ENCODE measurements at regions not wholly inside any gene's neighbourhood (a gene's known extent, or its start where the extent isn't known, plus 50 kb on each side); places are given as distances from the start of the nearest gene placed in this dataset.
"Not testable (repeated sequence)": the region's sequence is repeated elsewhere in the genome, so short reads cannot be mapped to it uniquely, and the experiment has no call there.

DNA sequence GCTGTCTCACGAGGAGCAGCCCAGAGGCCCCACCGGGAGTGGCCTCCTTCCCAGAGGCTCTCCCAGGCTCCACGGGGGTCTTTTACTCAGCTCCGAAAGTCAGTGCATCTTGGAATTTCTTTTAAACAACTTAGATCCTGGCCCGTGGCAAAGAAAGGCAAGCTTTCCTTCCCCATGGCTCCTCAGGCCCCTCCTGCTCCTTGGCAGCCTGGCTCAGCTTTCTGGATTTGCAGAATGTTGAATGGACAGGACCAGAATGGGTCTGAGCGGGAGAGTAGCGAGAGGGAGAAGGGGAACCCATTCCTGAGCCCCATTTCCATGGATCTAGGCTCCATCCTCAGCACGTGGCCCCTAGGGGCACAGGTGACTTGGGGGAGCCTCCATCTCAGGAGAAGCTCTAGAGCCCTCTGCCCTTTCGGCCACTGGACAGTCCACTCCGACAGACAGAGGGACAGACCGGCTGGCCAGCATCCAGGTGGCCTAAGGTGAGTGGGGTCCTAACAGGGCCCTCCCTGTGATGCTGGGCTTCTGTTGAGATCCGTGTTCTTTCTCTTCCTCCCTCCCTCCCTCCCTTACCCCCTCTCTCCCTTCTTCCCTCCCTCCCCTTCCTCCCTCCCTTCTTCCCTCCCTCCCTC, 173.9 kb upstream of the PPP1R26 start:
- H3K4me1 ChIP-seq (ENCODE audit: control insufficient read depth in 2 of 2, insufficient read depth in 2 of 2, low read length in 2 of 2), result no peaks in the 10 kb centered on the region
- DNase-seq (ENCODE audit: low read depth in 6 of 9, low spot score in 9 of 9), result no peak
- no peaks in the 10 kb centered on the region for H3K9me3 ChIP-seq (ENCODE audit: control insufficient read depth in 2 of 2, insufficient read depth in 1 of 2, low read length in 1 of 2)
- H3K27me3 ChIP-seq (ENCODE audit: control insufficient read depth in 2 of 2, insufficient read depth in 1 of 2, low read length in 1 of 2), result no peaks in the 10 kb centered on the region
- no peaks in the 10 kb centered on the region for H3K36me3 ChIP-seq (ENCODE audit: control insufficient read depth in 2 of 2, insufficient read depth in 2 of 2, low read length in 1 of 2)
- no peak overlapping the region for H3K4me3 ChIP-seq (ENCODE audit: low read length in 2 of 2)
- 80% methylated on average over 12 of the region's 12 CpGs for WGBS
- no peak overlapping the region for H3K27ac ChIP-seq (ENCODE audit: low read depth in 1 of 2, low read length in 1 of 2)

DNA sequence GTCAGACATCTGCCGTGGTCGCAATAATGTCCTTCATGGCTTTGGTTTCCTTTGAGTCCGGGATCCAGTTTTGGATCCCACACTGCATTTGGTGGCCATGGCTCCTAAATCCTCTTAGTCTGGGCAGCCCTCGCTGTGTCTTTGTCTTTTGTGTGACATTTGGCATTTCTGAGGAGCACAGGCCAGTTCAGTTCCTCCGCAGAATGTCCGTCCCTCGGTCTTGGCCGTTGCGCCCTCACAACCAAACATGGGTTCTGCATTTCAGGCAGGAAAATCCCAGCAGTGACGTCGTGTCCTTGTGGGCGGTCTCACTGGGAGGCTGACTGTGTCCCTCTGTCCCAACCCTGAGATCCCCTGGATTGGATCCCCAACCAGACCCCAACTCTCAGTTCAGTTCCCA, 172.9 kb upstream of the PPP1R26 start:
- H3K36me3 ChIP-seq (ENCODE audit: control insufficient read depth in 2 of 2, insufficient read depth in 2 of 2, low read length in 1 of 2), result no peaks in the 10 kb centered on the region
- H3K27ac ChIP-seq (ENCODE audit: low read depth in 1 of 2, low read length in 1 of 2), result no peak overlapping the region
- H3K4me3 ChIP-seq (ENCODE audit: low read length in 2 of 2), result no peak overlapping the region
- 85% methylated on average over 12 of the region's 12 CpGs for WGBS
- DNase-seq (ENCODE audit: low read depth in 6 of 9, low spot score in 9 of 9), result no peak
- no peaks in the 10 kb centered on the region for H3K27me3 ChIP-seq (ENCODE audit: control insufficient read depth in 2 of 2, insufficient read depth in 1 of 2, low read length in 1 of 2)
- H3K9me3 ChIP-seq (ENCODE audit: control insufficient read depth in 2 of 2, insufficient read depth in 1 of 2, low read length in 1 of 2), result no peaks in the 10 kb centered on the region
- H3K4me1 ChIP-seq (ENCODE audit: control insufficient read depth in 2 of 2, insufficient read depth in 2 of 2, low read length in 2 of 2), result no peaks in the 10 kb centered on the region

DNA sequence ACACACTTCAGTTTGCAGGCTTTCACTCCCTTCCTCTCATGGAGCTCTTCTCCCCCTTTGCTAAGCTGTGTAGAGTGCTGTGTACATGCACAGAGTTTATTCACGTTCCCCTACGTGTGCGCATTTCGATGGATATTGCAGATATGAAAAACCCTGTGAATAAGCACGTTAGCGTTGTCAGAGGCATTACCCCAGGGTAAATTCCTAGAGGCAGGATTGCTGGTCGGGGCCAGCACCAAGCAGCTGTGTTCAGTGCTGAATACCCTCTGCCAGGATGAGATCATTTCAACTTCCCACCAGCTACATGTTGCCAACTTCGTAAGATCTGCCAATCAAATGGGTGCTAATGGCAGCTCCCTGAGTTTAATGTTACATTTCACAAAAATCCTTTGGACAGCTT, 172.3 kb upstream of the PPP1R26 start:
- no peaks in the 10 kb centered on the region for H3K36me3 ChIP-seq (ENCODE audit: control insufficient read depth in 2 of 2, insufficient read depth in 2 of 2, low read length in 1 of 2)
- no peak overlapping the region for H3K27ac ChIP-seq (ENCODE audit: low read depth in 1 of 2, low read length in 1 of 2)
- 88% methylated on average over 8 of the region's 8 CpGs for whole genome bisulfite sequencing
- H3K4me1 ChIP-seq (ENCODE audit: control insufficient read depth in 2 of 2, insufficient read depth in 2 of 2, low read length in 2 of 2), result no peaks in the 10 kb centered on the region
- H3K9me3 ChIP-seq (ENCODE audit: control insufficient read depth in 2 of 2, insufficient read depth in 1 of 2, low read length in 1 of 2), result no peaks in the 10 kb centered on the region
- H3K27me3 ChIP-seq (ENCODE audit: control insufficient read depth in 2 of 2, insufficient read depth in 1 of 2, low read length in 1 of 2), result no peaks in the 10 kb centered on the region
- DNase-seq (ENCODE audit: low read depth in 6 of 9, low spot score in 9 of 9), result no peak
- no peak overlapping the region for H3K4me3 ChIP-seq (ENCODE audit: low read length in 2 of 2)

DNA sequence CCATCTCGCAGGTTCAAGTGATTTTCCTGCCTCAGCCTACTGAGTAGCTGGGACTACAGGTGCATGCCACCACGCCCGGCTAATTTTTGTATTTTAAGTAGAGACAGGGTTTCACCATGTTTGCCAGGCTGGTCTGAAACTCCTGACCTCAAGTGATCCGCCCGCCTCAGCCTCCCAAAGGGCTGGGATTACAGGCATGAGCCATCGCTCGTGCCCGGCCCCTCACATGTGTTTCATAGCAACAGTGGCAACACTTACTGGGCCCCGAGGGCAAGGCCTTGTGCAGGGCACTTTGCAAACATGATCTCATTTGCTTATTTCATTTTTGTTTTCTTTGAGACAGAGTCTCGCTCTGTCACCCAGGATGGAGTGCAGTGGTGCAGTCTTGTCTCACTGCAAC, 171.7 kb upstream of the PPP1R26 start:
- DNase-seq (ENCODE audit: low read depth in 6 of 9, low spot score in 9 of 9); H3K27ac ChIP-seq (ENCODE audit: low read depth in 1 of 2, low read length in 1 of 2); H3K9me3 ChIP-seq (ENCODE audit: control insufficient read depth in 2 of 2, insufficient read depth in 1 of 2, low read length in 1 of 2); H3K36me3 ChIP-seq (ENCODE audit: control insufficient read depth in 2 of 2, insufficient read depth in 2 of 2, low read length in 1 of 2); H3K4me1 ChIP-seq (ENCODE audit: control insufficient read depth in 2 of 2, insufficient read depth in 2 of 2, low read length in 2 of 2); H3K27me3 ChIP-seq (ENCODE audit: control insufficient read depth in 2 of 2, insufficient read depth in 1 of 2, low read length in 1 of 2); H3K4me3 ChIP-seq (ENCODE audit: low read length in 2 of 2): not testable (repeated sequence)
- WGBS, result 94% methylated on average over 10 of the region's 10 CpGs

DNA sequence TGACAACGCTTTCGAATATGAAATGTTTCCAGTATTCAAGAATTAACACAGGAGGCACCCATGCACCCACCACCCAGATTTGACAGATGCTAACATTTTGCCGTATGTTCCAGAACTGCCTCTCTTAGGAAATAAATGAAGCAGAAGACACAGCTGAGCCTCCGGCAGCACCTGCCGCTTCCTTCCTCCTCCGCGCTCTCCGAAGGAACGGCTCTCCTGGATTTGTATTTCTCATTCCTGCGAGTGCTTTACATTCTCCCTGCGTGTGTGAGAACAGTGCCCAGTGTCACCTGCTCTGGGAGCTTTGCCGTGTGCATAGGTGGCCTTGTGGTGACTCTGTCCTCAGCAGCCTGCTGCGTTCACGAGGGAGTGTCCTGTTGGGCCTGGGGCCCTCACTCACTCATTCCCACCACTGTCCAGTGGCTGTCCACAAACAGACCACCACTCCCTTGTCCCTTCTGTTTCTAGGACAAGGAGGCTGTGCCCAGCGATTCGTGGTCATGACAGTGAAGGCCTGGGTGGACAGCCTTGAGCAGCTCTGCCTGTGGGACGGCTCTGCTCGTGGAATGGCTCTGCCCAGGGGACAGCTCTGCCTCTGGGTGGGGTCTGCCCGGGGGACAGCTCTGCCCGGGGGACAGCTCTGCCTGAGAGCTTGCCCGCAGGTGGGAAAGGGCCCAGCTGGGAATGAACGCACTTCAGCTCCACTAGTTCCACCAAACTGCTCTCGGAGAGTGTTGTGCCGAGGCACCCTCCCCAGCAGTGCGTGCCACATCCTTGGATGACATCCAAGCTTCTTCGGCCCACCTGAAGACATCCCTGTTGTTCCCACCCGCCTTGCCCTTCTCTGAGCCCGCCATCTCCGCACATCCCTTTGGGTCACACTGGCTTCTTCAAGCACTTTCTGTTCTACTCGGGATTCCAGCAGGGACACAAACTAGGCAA, 170.5 kb upstream of the PPP1R26 start:
- H3K36me3 ChIP-seq (ENCODE audit: control insufficient read depth in 2 of 2, insufficient read depth in 2 of 2, low read length in 1 of 2), result no peaks in the 10 kb centered on the region
- no peaks in the 10 kb centered on the region for H3K27me3 ChIP-seq (ENCODE audit: control insufficient read depth in 2 of 2, insufficient read depth in 1 of 2, low read length in 1 of 2)
- no peak for DNase-seq (ENCODE audit: low read depth in 6 of 9, low spot score in 9 of 9)
- H3K27ac ChIP-seq (ENCODE audit: low read depth in 1 of 2, low read length in 1 of 2), result no peak overlapping the region
- no peaks in the 10 kb centered on the region for H3K4me1 ChIP-seq (ENCODE audit: control insufficient read depth in 2 of 2, insufficient read depth in 2 of 2, low read length in 2 of 2)
- no peaks in the 10 kb centered on the region for H3K9me3 ChIP-seq (ENCODE audit: control insufficient read depth in 2 of 2, insufficient read depth in 1 of 2, low read length in 1 of 2)
- WGBS, result 93% methylated on average over 30 of the region's 30 CpGs
- no peak overlapping the region for H3K4me3 ChIP-seq (ENCODE audit: low read length in 2 of 2)

DNA sequence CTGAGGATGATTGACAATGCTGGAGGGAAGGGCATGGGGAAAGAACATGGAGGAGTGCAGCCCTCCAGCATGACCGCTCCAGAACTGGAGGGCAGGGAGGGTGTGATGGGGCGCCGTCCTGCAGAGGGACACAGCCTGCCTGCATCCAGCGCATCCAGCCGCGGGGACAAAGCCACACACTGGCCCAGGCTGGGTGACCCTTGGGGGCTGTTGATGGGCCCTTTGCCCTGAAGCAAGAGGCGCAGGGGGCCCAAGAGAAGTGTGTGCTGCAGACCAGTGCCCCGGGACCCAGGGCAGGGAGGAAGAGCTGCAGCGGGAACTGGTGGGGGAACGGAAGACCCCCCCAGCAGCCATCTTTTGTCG, 169.8 kb upstream of the PPP1R26 start:
- no peaks in the 10 kb centered on the region for H3K9me3 ChIP-seq (ENCODE audit: control insufficient read depth in 2 of 2, insufficient read depth in 1 of 2, low read length in 1 of 2)
- no peaks in the 10 kb centered on the region for H3K27me3 ChIP-seq (ENCODE audit: control insufficient read depth in 2 of 2, insufficient read depth in 1 of 2, low read length in 1 of 2)
- no peak for DNase-seq (ENCODE audit: low read depth in 6 of 9, low spot score in 9 of 9)
- no peak overlapping the region for H3K27ac ChIP-seq (ENCODE audit: low read depth in 1 of 2, low read length in 1 of 2)
- WGBS, result 95% methylated on average over 11 of the region's 11 CpGs
- no peaks in the 10 kb centered on the region for H3K36me3 ChIP-seq (ENCODE audit: control insufficient read depth in 2 of 2, insufficient read depth in 2 of 2, low read length in 1 of 2)
- no peaks in the 10 kb centered on the region for H3K4me1 ChIP-seq (ENCODE audit: control insufficient read depth in 2 of 2, insufficient read depth in 2 of 2, low read length in 2 of 2)
- no peak overlapping the region for H3K4me3 ChIP-seq (ENCODE audit: low read length in 2 of 2)

DNA sequence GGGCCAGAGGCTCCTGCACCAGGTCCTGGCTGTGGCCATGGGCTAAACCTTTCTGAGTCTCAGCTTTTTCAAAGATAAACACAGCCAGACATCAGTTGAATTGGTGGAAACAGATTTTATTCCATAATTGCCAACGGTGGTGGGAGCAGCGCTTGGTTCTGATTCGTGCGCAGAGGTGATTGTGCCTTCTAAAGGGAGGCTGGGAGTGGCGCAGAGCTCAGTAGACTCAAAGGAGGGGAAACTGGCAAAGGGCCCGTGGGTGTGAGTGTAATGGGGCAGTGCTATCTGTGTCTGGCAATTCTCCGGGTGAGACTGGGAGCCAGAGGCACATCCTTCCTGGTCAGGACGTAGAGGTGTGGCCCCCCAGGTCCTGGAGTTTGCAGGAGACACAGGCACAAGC, 169.4 kb upstream of the PPP1R26 start:
- Histone ChIP-seq H3K4me1 (ENCODE audit: control insufficient read depth in 2 of 2, insufficient read depth in 2 of 2, low read length in 2 of 2) (no peaks in the 10 kb centered on the region), H3K27ac (ENCODE audit: low read depth in 1 of 2, low read length in 1 of 2) (no peak overlapping the region), H3K27me3 (ENCODE audit: control insufficient read depth in 2 of 2, insufficient read depth in 1 of 2, low read length in 1 of 2) (no peaks in the 10 kb centered on the region), H3K9me3 (ENCODE audit: control insufficient read depth in 2 of 2, insufficient read depth in 1 of 2, low read length in 1 of 2) (peaks cover 0 to 2% of the 10 kb centered on the region in 2 donors), H3K36me3 (ENCODE audit: control insufficient read depth in 2 of 2, insufficient read depth in 2 of 2, low read length in 1 of 2) (no peaks in the 10 kb centered on the region), H3K4me3 (ENCODE audit: low read length in 2 of 2) (no peak overlapping the region)
- DNase-seq (ENCODE audit: low read depth in 6 of 9, low spot score in 9 of 9), result no peak
- 81% methylated on average over 8 of the region's 8 CpGs for WGBS

DNA sequence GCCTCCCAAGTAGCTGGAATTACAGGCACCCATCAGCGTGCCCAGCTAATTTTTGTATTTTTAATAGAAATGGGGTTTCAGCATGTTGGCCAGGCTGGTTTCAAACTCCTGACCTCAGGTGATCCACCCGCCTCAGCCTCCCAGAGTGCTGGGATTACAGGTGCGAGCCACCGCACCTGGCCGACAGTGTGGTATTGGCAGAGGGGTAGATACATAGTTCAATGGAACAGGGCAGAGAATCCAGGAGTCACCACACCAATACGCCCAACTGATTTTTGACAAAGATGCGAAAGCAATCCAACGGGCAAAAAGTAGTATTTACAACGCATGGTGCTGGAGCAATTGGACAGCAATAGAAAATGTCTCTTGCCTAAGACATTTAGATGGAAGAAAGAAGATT, 164.0 kb upstream of the PPP1R26 start:
- H3K4me3 ChIP-seq (ENCODE audit: low read length in 2 of 2), result no peak overlapping the region
- no peak overlapping the region for H3K27ac ChIP-seq (ENCODE audit: low read depth in 1 of 2, low read length in 1 of 2)
- H3K27me3 ChIP-seq (ENCODE audit: control insufficient read depth in 2 of 2, insufficient read depth in 1 of 2, low read length in 1 of 2), result no peaks in the 10 kb centered on the region
- H3K4me1 ChIP-seq (ENCODE audit: control insufficient read depth in 2 of 2, insufficient read depth in 2 of 2, low read length in 2 of 2), result no peaks in the 10 kb centered on the region
- 96% methylated on average over 9 of the region's 9 CpGs for WGBS
- no peaks in the 10 kb centered on the region for H3K36me3 ChIP-seq (ENCODE audit: control insufficient read depth in 2 of 2, insufficient read depth in 2 of 2, low read length in 1 of 2)
- H3K9me3 ChIP-seq (ENCODE audit: control insufficient read depth in 2 of 2, insufficient read depth in 1 of 2, low read length in 1 of 2), result peaks cover 0 to 2% of the 10 kb centered on the region in 2 donors
- DNase-seq (ENCODE audit: low read depth in 6 of 9, low spot score in 9 of 9), result no peak

DNA sequence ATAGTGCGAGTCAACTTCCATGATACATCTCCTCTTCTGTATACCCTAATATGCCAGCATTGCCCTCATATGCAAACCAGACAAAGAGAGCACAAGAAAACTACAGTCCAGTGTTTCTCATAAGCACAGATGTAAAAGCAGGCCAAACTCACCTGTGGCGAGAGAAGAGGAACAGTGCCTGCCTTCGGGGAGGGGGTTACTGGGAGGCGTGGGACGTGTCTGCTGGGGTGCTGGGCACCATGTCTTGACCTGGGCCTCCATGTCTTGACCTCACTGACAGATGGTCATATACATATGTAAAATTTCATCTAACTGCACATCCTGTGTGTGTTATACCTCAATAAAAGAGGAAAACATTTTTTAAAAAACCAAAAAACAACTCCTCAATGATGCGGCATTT, 159.3 kb upstream of the PPP1R26 start:
- Histone ChIP-seq H3K4me1 (ENCODE audit: control insufficient read depth in 2 of 2, insufficient read depth in 2 of 2, low read length in 2 of 2) (no peaks in the 10 kb centered on the region), H3K27me3 (ENCODE audit: control insufficient read depth in 2 of 2, insufficient read depth in 1 of 2, low read length in 1 of 2) (no peaks in the 10 kb centered on the region), H3K36me3 (ENCODE audit: control insufficient read depth in 2 of 2, insufficient read depth in 2 of 2, low read length in 1 of 2) (no peaks in the 10 kb centered on the region), H3K9me3 (ENCODE audit: control insufficient read depth in 2 of 2, insufficient read depth in 1 of 2, low read length in 1 of 2) (no peaks in the 10 kb centered on the region), H3K27ac (ENCODE audit: low read depth in 1 of 2, low read length in 1 of 2) (no peak overlapping the region), H3K4me3 (ENCODE audit: low read length in 2 of 2) (no peak overlapping the region)
- WGBS, result 92% methylated on average over 6 of the region's 6 CpGs
- DNase-seq (ENCODE audit: low read depth in 6 of 9, low spot score in 9 of 9), result no peak

Measured in thymus (tissue), 11 donors.